Cardiac fibroblast (primary cell): ENCODE measurements at regions not wholly inside any gene's neighbourhood (a gene's known extent, or its start where the extent isn't known, plus 50 kb on each side); places are given as distances from the start of the nearest gene placed in this dataset.

Experiments used
- DNase-seq, 2 donors: peaks; one replicate each; pipeline versions ENCODE4 v3.0.0 to v3.0.0-alpha.2; 2010; ENCODE audit warnings: low read depth in 2 of 2
- H3K4me3 ChIP-seq, 2 donors: replicated peaks in 1 of 2; 1 replicate in 1 of 2; 2 replicates in 1 of 2; pipeline ENCODE4 v1.5.1; 2011; ENCODE audit warnings: low read depth in 2 of 2, low read length in 2 of 2, mild to moderate bottlenecking in 2 of 2, moderate library complexity in 1 of 2
- CTCF ChIP-seq: IDR thresholded peaks from one replicate; pipeline ENCODE4 v1.5.1; 2011; ENCODE audit warnings: low read depth, mild to moderate bottlenecking, low read length, inconsistent platforms

GRCh38 chr13:80989747-80990146 is 648.8 kb upstream of the SPRY2 start:
- DNase-seq: peak in 1 of 2 donors; percentile 36
- H3K4me3 ChIP-seq: no peak overlapping the region
- TF ChIP-seq CTCF: no peak

- no peak overlapping the region for H3K4me3 ChIP-seq
- peak in 1 of 2 donors; percentile 35 for DNase-seq
- no peak for TF ChIP-seq CTCF
Observed at GRCh38 chr13:80989241-80989640, 648.3 kb upstream of the SPRY2 start.

- no peak overlapping the region for H3K4me3 ChIP-seq
- no peak for TF ChIP-seq CTCF
- no peak for DNase-seq
Observed at GRCh38 chr13:80988391-80989151, 647.6 kb upstream of the SPRY2 start.

- no peak overlapping the region for H3K4me3 ChIP-seq
- peak; percentile 85 to 89 for DNase-seq
- TF ChIP-seq CTCF: peak; percentile 75
Observed at GRCh38 chr13:80979035-80979641, 638.2 kb upstream of the SPRY2 start.

- H3K4me3 ChIP-seq: no peak overlapping the region
- no peak for TF ChIP-seq CTCF
- DNase-seq: no peak
Observed at GRCh38 chr13:80977168-80977567, 636.2 kb upstream of the SPRY2 start.

- DNase-seq: no peak
- no peak overlapping the region for H3K4me3 ChIP-seq
- no peak for TF ChIP-seq CTCF
Observed at GRCh38 chr13:80975903-80976302, 635.0 kb upstream of the SPRY2 start.
